IMR-90 (cell line): ENCODE measurements at regions not wholly inside any gene's neighbourhood (a gene's known extent, or its start where the extent isn't known, plus 50 kb on each side); places are given as distances from the start of the nearest gene placed in this dataset.
"Not testable (repeated sequence)": the region's sequence is repeated elsewhere in the genome, so short reads cannot be mapped to it uniquely, and the experiment has no call there.

Source experiments
- ATAC-seq: fragments of 200-7000 bp; cut with Tn5 transposase; 2 replicates; pipeline ENCODE4 v1.9.1; 2020; ENCODE audit warnings: low read depth, mild to moderate bottlenecking, moderate library complexity
- BruUV-seq: library from RNA; stranded (reverse); fragments of 400-500 nt; replicated peaks from 2 replicates; lab custom pipeline; 2021; lab: Mats Ljungman, UMichigan
- CTCF ChIA-PET: fragments of 300-600 bp; formaldehyde crosslinking; extraction: SDS; loops from one replicate; lab custom pipeline; 2021; ENCODE audit warnings: antibody characterized with exemption; lab: Yijun Ruan, JAX
- POLR2A ChIA-PET: fragments of 300-600 bp; sonication (Branson Sonifier 250); formaldehyde crosslinking; loops from one replicate; lab custom pipeline; 2022; ENCODE audit warnings: antibody characterized with exemption; ENCODE audit not compliant: unreplicated experiment; lab: Charles Lee
- DNase-seq: peaks from one replicate; pipeline ENCODE4 v3.0.0; 2013
- H2AFZ ChIP-seq: replicated peaks from 2 replicates; pipeline ENCODE3; 2013; ENCODE audit warnings: low read length, mild to moderate bottlenecking; ENCODE audit not compliant: poor library complexity
- H2AK5ac ChIP-seq: 2 replicates; pipeline ENCODE4 v1.6.1; 2013; ENCODE audit warnings: low read depth, low read length, inconsistent platforms
- H2AK9ac ChIP-seq: replicated peaks from 2 replicates; pipeline ENCODE3; 2013; ENCODE audit warnings: mild to moderate bottlenecking, low read depth, low read length, moderate library complexity; ENCODE audit not compliant: poor library complexity
- H2BK120ac ChIP-seq: 2 replicates; pipeline ENCODE4 v1.6.1; 2013; ENCODE audit warnings: low read depth, low read length, inconsistent platforms
- H2BK15ac ChIP-seq: 3 replicates; pipeline ENCODE4 v1.6.1; 2013; ENCODE audit warnings: low read depth, low read length, inconsistent platforms
- H2BK20ac ChIP-seq: 2 replicates; pipeline ENCODE4 v1.6.1; 2013; ENCODE audit warnings: low read depth, mild to moderate bottlenecking, inconsistent platforms, low read length, moderate library complexity
- H2BK5ac ChIP-seq: 2 replicates; pipeline ENCODE4 v1.6.1; 2013; ENCODE audit warnings: mild to moderate bottlenecking, low read depth, low read length, inconsistent platforms; ENCODE audit not compliant: poor library complexity, severe bottlenecking
- H3K14ac ChIP-seq: replicated peaks from 2 replicates; pipeline ENCODE4 v1.6.1; 2013; ENCODE audit warnings: low read depth, low read length, inconsistent platforms
- H3K18ac ChIP-seq: 2 replicates; pipeline ENCODE4 v1.6.1; 2013; ENCODE audit warnings: low read depth, low read length, control low read depth
- H3K23ac ChIP-seq: 2 replicates; pipeline ENCODE4 v1.6.1; 2013; ENCODE audit warnings: low read depth, low read length, inconsistent platforms
- H3K27ac ChIP-seq: 2 replicates; pipeline ENCODE4 v1.5.1; 2013; ENCODE audit warnings: mild to moderate bottlenecking, control low read depth, low read length; ENCODE audit not compliant: insufficient read depth
- H3K27me3 ChIP-seq: 2 replicates; pipeline ENCODE4 v1.6.1; 2013; ENCODE audit warnings: low read length; ENCODE audit not compliant: control insufficient read depth, insufficient read depth
- H3K36me3 ChIP-seq: 2 replicates; pipeline ENCODE4 v1.6.1; 2013; ENCODE audit warnings: low read length, mixed read lengths; ENCODE audit not compliant: control insufficient read depth, insufficient read depth
- H3K4ac ChIP-seq: 2 replicates; pipeline ENCODE4 v1.6.1; 2013; ENCODE audit warnings: low read depth, low read length, inconsistent platforms
- H3K4me1 ChIP-seq: 2 replicates; pipeline ENCODE4 v1.6.1; 2013; ENCODE audit warnings: low read length, mixed read lengths; ENCODE audit not compliant: control insufficient read depth, insufficient read depth
- H3K4me2 ChIP-seq: 2 replicates; pipeline ENCODE4 v1.6.1; 2013; ENCODE audit warnings: low read depth, mild to moderate bottlenecking, control low read depth, low read length, moderate library complexity
- H3K4me3 ChIP-seq: 2 replicates; pipeline ENCODE4 v1.5.1; 2013; ENCODE audit warnings: low read depth, mild to moderate bottlenecking, control low read depth, low read length, moderate library complexity; ENCODE audit not compliant: insufficient read depth
- H3K56ac ChIP-seq: 2 replicates; pipeline ENCODE4 v1.6.1; 2013; ENCODE audit warnings: low read length, inconsistent platforms; ENCODE audit not compliant: insufficient read depth; ENCODE audit errors: extremely low read depth
- H3K79me1 ChIP-seq, 2 experiments: 2 replicates each; pipeline ENCODE4 v1.6.1; 2013; ENCODE audit warnings: low read length in 2 of 2, inconsistent platforms in 1 of 2, low read depth in 1 of 2
- H3K9ac ChIP-seq: 2 replicates; pipeline ENCODE4 v1.6.1; 2013; ENCODE audit warnings: low read depth, low read length, control low read depth
- H3K9me1 ChIP-seq: 2 replicates; pipeline ENCODE4 v1.6.1; 2013; ENCODE audit warnings: low read length, inconsistent platforms; ENCODE audit not compliant: insufficient read depth
- H3K9me3 ChIP-seq: 2 replicates; pipeline ENCODE4 v1.6.1; 2013; ENCODE audit warnings: low read length; ENCODE audit not compliant: control insufficient read depth, insufficient read depth
- H4K20me1 ChIP-seq: 2 replicates; pipeline ENCODE4 v1.6.1; 2013; ENCODE audit warnings: low read length, inconsistent platforms; ENCODE audit not compliant: insufficient read depth
- H4K5ac ChIP-seq: 2 replicates; pipeline ENCODE4 v1.6.1; 2013; ENCODE audit warnings: mild to moderate bottlenecking, low read depth, low read length, control low read depth
- H4K8ac ChIP-seq, 2 experiments: 2 replicates each; pipeline ENCODE4 v1.6.1; 2013; ENCODE audit warnings: low read depth in 2 of 2, low read length in 2 of 2, control low read depth in 1 of 2, inconsistent platforms in 1 of 2
- H4K91ac ChIP-seq: 2 replicates; pipeline ENCODE4 v1.6.1; 2013; ENCODE audit warnings: low read depth, low read length, inconsistent platforms; ENCODE audit not compliant: insufficient read depth
- WGBS, 2 experiments: methylation state at CpG; one replicate each; pipeline versions ENCODE4 v1.1.5 to v1.1.7; 2013; ENCODE audit warnings: missing lambda C conversion rate in 2 of 2; ENCODE audit not compliant: insufficient read length in 1 of 2; ENCODE audit errors: extremely low coverage in 2 of 2; 5-methylcytosine and 5-hydroxymethylcytosine counted together
- dilution Hi-C: fragments of 300-500 bp; cut with HindIII; formaldehyde crosslinking; loops from one replicate; pipeline ENCODE4 v1.14.3; 2018; ENCODE audit warnings: low sequenced_read_pairs; ENCODE audit not compliant: unreplicated experiment
- in situ Hi-C: fragments of 300-500 bp; cut with MboI; formaldehyde crosslinking; loops from 3 replicates; pipeline ENCODE4 v1.14.3; 2019; ENCODE audit warnings: low sequenced_read_pairs, inconsistent platforms, mixed read lengths
- intact Hi-C: fragments of 100-400 bp; cut with micrococcal nuclease; formaldehyde crosslinking; loops from 2 replicates; pipeline ENCODE4 v1.10.0; 2022

GRCh38 chr15:37427393-37427792 is 327.0 kb upstream of the MEIS2 start:
- WGBS, 2 experiments, result 85% methylated on average over 4 of the region's 12 CpGs; no CpG with 5 or more reads in 1 of the 2 experiments
- H2AK5ac ChIP-seq, in situ Hi-C loops, H3K27ac ChIP-seq, H2BK120ac ChIP-seq, H3K9ac ChIP-seq, H2BK15ac ChIP-seq, dilution Hi-C loops, H4K20me1 ChIP-seq, H3K23ac ChIP-seq, H3K36me3 ChIP-seq, DNase-seq, H3K9me1 ChIP-seq, H3K56ac ChIP-seq, H3K4me1 ChIP-seq, POLR2A ChIA-PET, H3K4me2 ChIP-seq, BruUV-seq, H4K5ac ChIP-seq, CTCF ChIA-PET, H3K4me3 ChIP-seq, H2BK20ac ChIP-seq, H3K4ac ChIP-seq, H3K27me3 ChIP-seq, H3K79me1 ChIP-seq, H2BK5ac ChIP-seq, H4K8ac ChIP-seq, intact Hi-C loops, H3K18ac ChIP-seq, H2AK9ac ChIP-seq, H3K9me3 ChIP-seq, ATAC-seq, H4K91ac ChIP-seq, H3K14ac ChIP-seq, H2AFZ ChIP-seq: not testable (repeated sequence)
